ENCODE measurements at regions not wholly inside any gene's neighbourhood (a gene's known extent, or its start where the extent isn't known, plus 50 kb on each side); places are given as distances from the start of the nearest gene placed in this dataset.

- FAIRE-seq, result no peak
- no peak for DNase-seq (ENCODE audit: low spot score)
Measured at GRCh38 chr14:58812050-58812910, 174.5 kb downstream of the DACT1 start.

- DNase-seq (ENCODE audit: low spot score), result no peak
- no peak for FAIRE-seq
Measured at GRCh38 chr14:58813745-58814144, 176.0 kb downstream of the DACT1 start.

GRCh38 chr14:58814466-58814865, 176.7 kb downstream of the DACT1 start:
- FAIRE-seq, result no peak

GRCh38 chr14:58815161-58815701, 177.5 kb downstream of the DACT1 start:
- DNase-seq (ENCODE audit: low spot score), result peak; percentile 51
- FAIRE-seq, result peak; percentile 63

More at GRCh38 chr14:58814466-58814865, 176.7 kb downstream of the DACT1 start:
- DNase-seq (ENCODE audit: low spot score), result no peak

GRCh38 chr14:58815794-58816193, 178.0 kb downstream of the DACT1 start:
- DNase-seq (ENCODE audit: low spot score), result no peak
- no peak for FAIRE-seq

- FAIRE-seq (no peak), DNase-seq (ENCODE audit: low spot score) (no peak)
Measured at GRCh38 chr14:58816416-58817115, 178.8 kb downstream of the DACT1 start.

- FAIRE-seq (no peak), DNase-seq (ENCODE audit: low spot score) (no peak)
Measured at GRCh38 chr14:58817846-58818245, 180.1 kb downstream of the DACT1 start.

GRCh38 chr14:58820032-58820431, 182.3 kb downstream of the DACT1 start:
- DNase-seq (ENCODE audit: low spot score) (no peak), FAIRE-seq (no peak)

GRCh38 chr14:58821421-58821820, 183.7 kb downstream of the DACT1 start:
- FAIRE-seq (no peak), DNase-seq (ENCODE audit: low spot score) (peak; percentile 65)

GRCh38 chr14:58822856-58823255, 185.1 kb downstream of the DACT1 start:
- DNase-seq (ENCODE audit: low spot score), result no peak
- no peak for FAIRE-seq

- DNase-seq (ENCODE audit: low spot score), result no peak
- FAIRE-seq, result no peak
Measured at GRCh38 chr14:58823312-58823711, 185.6 kb downstream of the DACT1 start.

- FAIRE-seq, result no peak
- no peak for DNase-seq (ENCODE audit: low spot score)
Measured at GRCh38 chr14:58824106-58824505, 186.3 kb downstream of the DACT1 start.

GRCh38 chr14:58824796-58825195, 187.0 kb downstream of the DACT1 start:
- no peak for DNase-seq (ENCODE audit: low spot score)

GRCh38 chr14:58825606-58826005, 187.8 kb downstream of the DACT1 start:
- FAIRE-seq (no peak), DNase-seq (ENCODE audit: low spot score) (no peak)

More at GRCh38 chr14:58824796-58825195, 187.0 kb downstream of the DACT1 start:
- no peak for FAIRE-seq

- DNase-seq (ENCODE audit: low spot score) (no peak), FAIRE-seq (peak; percentile 81)
Measured at GRCh38 chr14:58826845-58827686, 189.3 kb downstream of the DACT1 start.

GRCh38 chr14:58828298-58828697, 190.5 kb downstream of the DACT1 start:
- DNase-seq (ENCODE audit: low spot score) (no peak), FAIRE-seq (no peak)

GRCh38 chr14:58829594-58829993, 191.8 kb downstream of the DACT1 start:
- FAIRE-seq, result no peak
- DNase-seq (ENCODE audit: low spot score), result no peak

GRCh38 chr14:58830121-58830520, 192.4 kb downstream of the DACT1 start:
- no peak for DNase-seq (ENCODE audit: low spot score)
- peak; percentile 40 for FAIRE-seq

GRCh38 chr14:58832095-58832521, 194.3 kb downstream of the DACT1 start:
- FAIRE-seq (no peak), DNase-seq (ENCODE audit: low spot score) (no peak)

GRCh38 chr14:58833634-58834378, 196.0 kb downstream of the DACT1 start:
- DNase-seq (ENCODE audit: low spot score) (no peak), FAIRE-seq (peak; percentile 55)

Measured in urothelium cell line (cell line).